HCT116 (cell line): ENCODE measurements at regions not wholly inside any gene's neighbourhood (a gene's known extent, or its start where the extent isn't known, plus 50 kb on each side); places are given as distances from the start of the nearest gene placed in this dataset.
A peak's percentile ranks its signal among the peaks of the same experiment; 100 is the strongest.
"Not testable (repeated sequence)": the region's sequence is repeated elsewhere in the genome, so short reads cannot be mapped to it uniquely, and the experiment has no call there.

ENCODE experiments used
- ATAC-seq: fragments of 200-7000 bp; cut with Tn5 transposase; 2 replicates; pipeline ENCODE4 v1.9.1; 2020; ENCODE audit warnings: mild to moderate bottlenecking, moderate library complexity
- BruUV-seq: library from RNA; stranded (reverse); fragments of 400-500 nt; replicated peaks from 2 replicates; lab custom pipeline; 2021; lab: Mats Ljungman, UMichigan
- CTCF ChIA-PET: fragments of 300-600 bp; sonication (Branson Sonifier 250); formaldehyde crosslinking; loops from one replicate; lab custom pipeline; 2021; ENCODE audit warnings: antibody characterized with exemption; lab: Charles Lee
- POLR2A ChIA-PET: fragments of 300-600, 350-600 bp; sonication (Branson Sonifier 250); formaldehyde crosslinking; loops from one replicate; lab custom pipeline; 2021; ENCODE audit warnings: antibody characterized with exemption; lab: Charles Lee
- RAD21 ChIA-PET, 2 experiments: fragments of 300-600 bp; sonication (Branson Sonifier 250); formaldehyde crosslinking; loops; one replicate each; lab custom pipeline; 2023; ENCODE audit warnings: low total read pairs in 2 of 2; ENCODE audit not compliant: uncharacterized antibody in 2 of 2, unreplicated experiment in 2 of 2, low non-redundant PET in 1 of 2; lab: Charles Lee
- DNase-seq: peaks from one replicate; pipeline ENCODE4 v3.0.0-alpha.2; 2010; ENCODE audit warnings: low read depth, low spot score
- H2AFZ ChIP-seq: fragments of 200-600 bp; shearing (Covaris generic), sonication (generic); 2 replicates; pipeline ENCODE4 v1.6.1; 2017; ENCODE audit warnings: low read depth, mixed run types, mixed read lengths, antibody characterized with exemption, low read length; ENCODE audit not compliant: poor library complexity, severe bottlenecking
- H3K27ac ChIP-seq: 2 replicates; pipeline ENCODE4 v1.5.1; 2012; ENCODE audit warnings: low read depth, low read length
- H3K27me3 ChIP-seq: fragments of 200-600 bp; sonication (generic); 2 replicates; pipeline ENCODE4 v1.6.1; 2016; ENCODE audit warnings: mixed run types, low read length, mixed read lengths; ENCODE audit not compliant: insufficient read depth
- H3K36me3 ChIP-seq, 2 experiments: fragments of 200-500 bp in 1 of 2; fragments of 200-600 bp in 1 of 2; sonication (Bioruptor generic) in 1 of 2; sonication (generic) in 1 of 2; 2 replicates each; pipeline versions ENCODE4 v1.5.1 to v1.6.1; 2014 to 2016; ENCODE audit warnings: low read length in 2 of 2, inconsistent platforms in 1 of 2, mixed read lengths in 1 of 2, mixed run types in 1 of 2; ENCODE audit not compliant: insufficient read depth in 2 of 2, control insufficient read depth in 1 of 2
- H3K4me1 ChIP-seq, 2 experiments: fragments of 200-600 bp in 1 of 2; sonication (generic) in 1 of 2; 2 replicates each; pipeline versions ENCODE4 v1.5.1 to v1.6.1; 2012 to 2017; ENCODE audit warnings: low read length in 2 of 2, inconsistent platforms in 1 of 2, mild to moderate bottlenecking in 1 of 2, mixed read lengths in 1 of 2, mixed run types in 1 of 2, moderate library complexity in 1 of 2; ENCODE audit not compliant: insufficient read depth in 2 of 2, control insufficient read depth in 1 of 2
- H3K4me2 ChIP-seq: fragments of 200-600 bp; sonication (generic); 2 replicates; pipeline ENCODE4 v1.6.1; 2017; ENCODE audit warnings: mixed run types, low read length, mixed read lengths
- H3K4me3 ChIP-seq, 2 experiments: fragments of 200-600 bp in 1 of 2; sonication (generic) in 1 of 2; replicated peaks in 1 of 2; 2 replicates each; pipeline ENCODE4 v1.5.1; 2011 to 2016; ENCODE audit warnings: low read length in 2 of 2, control low read depth in 1 of 2, low read depth in 1 of 2, mild to moderate bottlenecking in 1 of 2, mixed read lengths in 1 of 2, mixed run types in 1 of 2
- H3K79me2 ChIP-seq: fragments of 200-600 bp; sonication (generic); 2 replicates; pipeline ENCODE4 v1.6.1; 2017; ENCODE audit warnings: mild to moderate bottlenecking, mixed run types, low read length, moderate library complexity, mixed read lengths; ENCODE audit not compliant: insufficient read depth
- H3K9ac ChIP-seq: fragments of 200-600 bp; sonication (generic); 2 replicates; pipeline ENCODE4 v1.6.1; 2016; ENCODE audit warnings: low read length, mixed read lengths
- H3K9me2 ChIP-seq: fragments of 200-600 bp; sonication (generic), shearing (Covaris generic); 2 replicates; pipeline ENCODE4 v1.6.1; 2017; ENCODE audit warnings: mixed run types, mild to moderate bottlenecking, moderate library complexity; ENCODE audit not compliant: insufficient read depth
- H3K9me3 ChIP-seq, 2 experiments: fragments of 200-500 bp in 1 of 2; fragments of 200-600 bp in 1 of 2; sonication (Bioruptor generic) in 1 of 2; sonication (generic) in 1 of 2; 2 replicates each; pipeline ENCODE4 v1.6.1; 2014 to 2017; ENCODE audit warnings: low read length in 2 of 2, mixed read lengths in 2 of 2, inconsistent platforms in 1 of 2, low read depth in 1 of 2, mild to moderate bottlenecking in 1 of 2, mixed run types in 1 of 2, moderate library complexity in 1 of 2; ENCODE audit not compliant: control insufficient read depth in 1 of 2, insufficient read depth in 1 of 2
- H4K20me1 ChIP-seq: fragments of 200-600 bp; sonication (generic), shearing (Covaris generic); 2 replicates; pipeline ENCODE4 v1.6.1; 2017; ENCODE audit warnings: mixed run types, mild to moderate bottlenecking, moderate library complexity; ENCODE audit not compliant: insufficient read depth
- CTCF ChIP-seq, 3 experiments: fragments of 200-600 bp in 1 of 3; sonication (generic) in 1 of 3; IDR thresholded peaks in 2 of 3; conservative IDR thresholded peaks in 1 of 3; 2 replicates each; pipeline ENCODE4 v1.5.1; 2012 to 2017; ENCODE audit warnings: low read depth in 2 of 3, low read length in 2 of 3, antibody characterized with exemption in 1 of 3, borderline replicate concordance in 1 of 3, control low read depth in 1 of 3, mild to moderate bottlenecking in 1 of 3, mixed read lengths in 1 of 3, mixed run types in 1 of 3, moderate library complexity in 1 of 3; ENCODE audit not compliant: insufficient read depth in 1 of 3
- EZH2 ChIP-seq: fragments of 200-600 bp; sonication (generic); IDR thresholded peaks from 2 replicates; pipeline ENCODE4 v1.6.1; 2017; ENCODE audit warnings: antibody characterized with exemption, mixed run types
- FOSL1 ChIP-seq: IDR thresholded peaks from 2 replicates; pipeline ENCODE4 v1.6.1; 2012; ENCODE audit warnings: low read depth
- TCF7L2 ChIP-seq: IDR thresholded peaks from 2 replicates; pipeline ENCODE4 v1.7.0; 2011; ENCODE audit warnings: borderline replicate concordance, inconsistent platforms; ENCODE audit not compliant: insufficient read depth, insufficient read length; ENCODE audit errors: extremely low read depth
- intact Hi-C: fragments of 100-400 bp; cut with micrococcal nuclease; formaldehyde crosslinking; loops from 2 replicates; pipeline ENCODE4 v1.10.0; 2022
- TF ChIP-seq, protein P1 (sequence below): IDR thresholded peaks from 2 replicates; pipeline ENCODE4 v1.6.1; 2012; ENCODE audit warnings: low read depth

DNA sequence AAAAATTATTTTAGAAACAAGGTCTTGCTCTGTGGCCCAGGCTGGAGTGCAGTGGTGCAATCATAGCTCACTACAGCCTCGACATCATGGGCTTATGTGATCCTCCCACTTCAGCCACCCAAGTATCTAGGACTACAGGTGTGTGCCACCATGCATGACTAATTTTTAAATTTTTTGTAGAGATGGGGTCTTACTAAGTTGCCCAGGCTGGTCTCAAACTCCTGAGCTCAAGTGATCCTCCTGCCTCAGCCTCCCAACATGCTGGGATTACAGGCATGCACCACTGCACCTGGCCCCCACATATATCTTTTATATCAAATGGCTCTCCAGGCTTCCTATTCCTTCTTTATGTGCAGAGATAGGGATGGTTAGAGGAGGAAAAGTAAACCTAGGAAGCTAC lies 91.2 kb upstream of the SVIL start:
- H4K20me1 ChIP-seq, RAD21 ChIA-PET, DNase-seq, H3K36me3 ChIP-seq, H3K27me3 ChIP-seq, H3K9me3 ChIP-seq, POLR2A ChIA-PET, BruUV-seq, ATAC-seq, H3K4me1 ChIP-seq, H3K27ac ChIP-seq, H2AFZ ChIP-seq, H3K4me2 ChIP-seq, H3K9ac ChIP-seq, CTCF ChIA-PET, H3K4me3 ChIP-seq, intact Hi-C loops, H3K9me2 ChIP-seq: not testable (repeated sequence)
- H3K79me2 ChIP-seq, result peaks cover 85% of the 10 kb centered on the region

DNA sequence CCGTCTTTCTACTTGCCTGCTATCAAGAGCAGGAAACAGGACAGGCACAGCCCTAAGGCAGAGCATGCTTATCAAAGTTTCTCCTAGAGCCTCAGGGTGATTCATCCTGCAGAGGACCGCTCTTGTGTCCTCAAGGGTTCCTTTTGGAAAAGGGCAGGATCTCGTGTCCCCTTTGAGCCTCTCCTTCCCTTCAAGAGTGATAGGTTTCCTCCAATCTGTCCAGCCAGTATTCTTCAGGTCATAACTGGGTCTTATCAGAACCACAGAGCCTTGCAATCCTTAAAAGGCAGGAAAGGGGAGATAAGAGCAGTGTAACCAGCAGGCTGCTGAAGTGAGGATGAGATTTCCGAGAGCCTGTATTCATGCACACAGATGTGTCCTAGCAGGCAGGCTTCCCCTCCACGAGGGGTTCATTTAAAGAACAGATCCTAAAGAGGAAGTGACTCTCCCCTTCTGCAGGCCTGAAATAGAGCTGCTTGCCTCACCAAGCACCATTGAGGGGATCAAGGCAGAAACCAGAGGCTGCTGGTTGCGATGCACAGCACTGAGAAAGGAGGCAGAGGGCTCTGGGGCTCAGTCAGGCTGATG lies 90.5 kb upstream of the SVIL start:
- intact Hi-C loops, result no loop called here
- no peak for ATAC-seq
- H3K79me2 ChIP-seq, result peaks cover 85% of the 10 kb centered on the region

More for the DNA sequence above, 90.5 kb upstream of the SVIL start:
- no peak for DNase-seq
- no peak for TF ChIP-seq CTCF (IDR thresholded peaks at IDR 0.05 in 2 of 3, conservative IDR thresholded peaks at IDR 0.05 in 1 of 3; ENCODE audit: borderline replicate concordance in 1 of 3, insufficient read depth in 1 of 3, low read depth in 2 of 3, low read length in 2 of 3)
- no peak for TF ChIP-seq FOSL1
- TF ChIP-seq, protein P1, sequence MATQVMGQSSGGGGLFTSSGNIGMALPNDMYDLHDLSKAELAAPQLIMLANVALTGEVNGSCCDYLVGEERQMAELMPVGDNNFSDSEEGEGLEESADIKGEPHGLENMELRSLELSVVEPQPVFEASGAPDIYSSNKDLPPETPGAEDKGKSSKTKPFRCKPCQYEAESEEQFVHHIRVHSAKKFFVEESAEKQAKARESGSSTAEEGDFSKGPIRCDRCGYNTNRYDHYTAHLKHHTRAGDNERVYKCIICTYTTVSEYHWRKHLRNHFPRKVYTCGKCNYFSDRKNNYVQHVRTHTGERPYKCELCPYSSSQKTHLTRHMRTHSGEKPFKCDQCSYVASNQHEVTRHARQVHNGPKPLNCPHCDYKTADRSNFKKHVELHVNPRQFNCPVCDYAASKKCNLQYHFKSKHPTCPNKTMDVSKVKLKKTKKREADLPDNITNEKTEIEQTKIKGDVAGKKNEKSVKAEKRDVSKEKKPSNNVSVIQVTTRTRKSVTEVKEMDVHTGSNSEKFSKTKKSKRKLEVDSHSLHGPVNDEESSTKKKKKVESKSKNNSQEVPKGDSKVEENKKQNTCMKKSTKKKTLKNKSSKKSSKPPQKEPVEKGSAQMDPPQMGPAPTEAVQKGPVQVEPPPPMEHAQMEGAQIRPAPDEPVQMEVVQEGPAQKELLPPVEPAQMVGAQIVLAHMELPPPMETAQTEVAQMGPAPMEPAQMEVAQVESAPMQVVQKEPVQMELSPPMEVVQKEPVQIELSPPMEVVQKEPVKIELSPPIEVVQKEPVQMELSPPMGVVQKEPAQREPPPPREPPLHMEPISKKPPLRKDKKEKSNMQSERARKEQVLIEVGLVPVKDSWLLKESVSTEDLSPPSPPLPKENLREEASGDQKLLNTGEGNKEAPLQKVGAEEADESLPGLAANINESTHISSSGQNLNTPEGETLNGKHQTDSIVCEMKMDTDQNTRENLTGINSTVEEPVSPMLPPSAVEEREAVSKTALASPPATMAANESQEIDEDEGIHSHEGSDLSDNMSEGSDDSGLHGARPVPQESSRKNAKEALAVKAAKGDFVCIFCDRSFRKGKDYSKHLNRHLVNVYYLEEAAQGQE, result no peak
- TF ChIP-seq EZH2, result no peak
- TF ChIP-seq TCF7L2, result no peak
- peaks cover under 1% of the 10 kb centered on the region in 2 experiments; a peak in 3 of 4 replicates for H3K9me3 ChIP-seq
- RAD21 ChIA-PET, result no interaction called here
- H3K9ac ChIP-seq, result no peak overlapping the region
- no peak overlapping the region for H3K4me3 ChIP-seq
- H3K4me1 ChIP-seq, result peaks cover 0 to 8% of the 10 kb centered on the region in 2 experiments; a peak in 1 of 4 replicates
- H3K9me2 ChIP-seq, result no peaks in the 10 kb centered on the region
- H2AFZ ChIP-seq, result no peak overlapping the region
- no peak overlapping the region for H3K27ac ChIP-seq
- CTCF ChIA-PET, result no interaction called here
- POLR2A ChIA-PET, result no interaction called here
- 0 out of 2 replicates have a peak overlapping the region, but pooled peaks have one; percentile 8 for H3K4me2 ChIP-seq
- H3K27me3 ChIP-seq, result no peaks in the 10 kb centered on the region
- no peaks in the 10 kb centered on the region; the same call in 1 of the 2 replicates for H4K20me1 ChIP-seq
- 0 out of 4 replicates have a peak, but pooled peaks cover 0 to 1% of the 10 kb centered on the region in 2 experiments for H3K36me3 ChIP-seq
- no TSS peak for BruUV-seq
